ENCODE measurements at regions not wholly inside any gene's neighbourhood (a gene's known extent, or its start where the extent isn't known, plus 50 kb on each side); places are given as distances from the start of the nearest gene placed in this dataset.

DNA sequence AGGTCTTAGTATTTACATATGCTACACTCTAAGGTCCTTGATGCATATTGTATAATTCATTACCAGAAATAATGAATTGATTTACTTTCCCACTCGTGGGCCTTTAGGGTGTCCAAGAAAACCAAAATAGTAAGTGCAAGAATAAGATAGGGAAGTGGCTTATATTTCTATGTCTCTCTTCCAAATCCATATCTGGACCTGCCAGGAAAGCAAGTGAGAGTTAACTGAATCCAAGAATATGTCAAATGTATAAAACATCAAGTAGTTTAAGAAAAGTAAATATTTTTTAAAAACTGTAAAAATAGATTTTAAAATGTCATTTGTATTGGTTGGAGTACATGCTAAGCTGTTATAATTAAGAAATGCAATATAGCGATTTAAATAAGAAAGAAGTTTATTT is 1072.1 kb downstream of the OTOL1 start:
- TF ChIP-seq, protein P1, sequence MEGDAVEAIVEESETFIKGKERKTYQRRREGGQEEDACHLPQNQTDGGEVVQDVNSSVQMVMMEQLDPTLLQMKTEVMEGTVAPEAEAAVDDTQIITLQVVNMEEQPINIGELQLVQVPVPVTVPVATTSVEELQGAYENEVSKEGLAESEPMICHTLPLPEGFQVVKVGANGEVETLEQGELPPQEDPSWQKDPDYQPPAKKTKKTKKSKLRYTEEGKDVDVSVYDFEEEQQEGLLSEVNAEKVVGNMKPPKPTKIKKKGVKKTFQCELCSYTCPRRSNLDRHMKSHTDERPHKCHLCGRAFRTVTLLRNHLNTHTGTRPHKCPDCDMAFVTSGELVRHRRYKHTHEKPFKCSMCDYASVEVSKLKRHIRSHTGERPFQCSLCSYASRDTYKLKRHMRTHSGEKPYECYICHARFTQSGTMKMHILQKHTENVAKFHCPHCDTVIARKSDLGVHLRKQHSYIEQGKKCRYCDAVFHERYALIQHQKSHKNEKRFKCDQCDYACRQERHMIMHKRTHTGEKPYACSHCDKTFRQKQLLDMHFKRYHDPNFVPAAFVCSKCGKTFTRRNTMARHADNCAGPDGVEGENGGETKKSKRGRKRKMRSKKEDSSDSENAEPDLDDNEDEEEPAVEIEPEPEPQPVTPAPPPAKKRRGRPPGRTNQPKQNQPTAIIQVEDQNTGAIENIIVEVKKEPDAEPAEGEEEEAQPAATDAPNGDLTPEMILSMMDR (IDR thresholded peaks at IDR 0.05; ENCODE audit: insufficient read depth, low read depth, low read length) = no peak
- no peak for TF ChIP-seq EZH2 (IDR thresholded peaks at IDR 0.05; ENCODE audit: insufficient read depth, low read length)
